Forelimb muscle (tissue), 1 donor: ENCODE measurements at regions not wholly inside any gene's neighbourhood (a gene's known extent, or its start where the extent isn't known, plus 50 kb on each side); places are given as distances from the start of the nearest gene placed in this dataset.
"Not testable (repeated sequence)": the region's sequence is repeated elsewhere in the genome, so short reads cannot be mapped to it uniquely, and the experiment has no call there.

Experiments
- DNase-seq: peaks from one replicate; pipeline ENCODE4 v3.0.0-alpha.2; 2013; ENCODE audit warnings: low read depth

GRCh38 chr2:380772-381171 is 92.9 kb upstream of the ALKAL2 start:
- no peak for DNase-seq

GRCh38 chr2:380221-380620 is 92.3 kb upstream of the ALKAL2 start:
- no peak for DNase-seq

- no peak for DNase-seq
Observed at GRCh38 chr2:379778-380177, 91.9 kb upstream of the ALKAL2 start.

GRCh38 chr2:378364-378763 is 90.5 kb upstream of the ALKAL2 start:
- DNase-seq, result no peak

GRCh38 chr2:377414-377813 is 89.5 kb upstream of the ALKAL2 start:
- no peak for DNase-seq

- DNase-seq, result no peak
Observed at GRCh38 chr2:375956-376307, 88.0 kb upstream of the ALKAL2 start.

- no peak for DNase-seq
Observed at GRCh38 chr2:375270-375955, 87.5 kb upstream of the ALKAL2 start.

- no peak for DNase-seq
Observed at GRCh38 chr2:368386-368785, 80.5 kb upstream of the ALKAL2 start.

GRCh38 chr2:367246-367645 is 79.4 kb upstream of the ALKAL2 start:
- DNase-seq, result no peak

- no peak for DNase-seq
Observed at GRCh38 chr2:366706-367105, 78.8 kb upstream of the ALKAL2 start.

- DNase-seq, result no peak
Observed at GRCh38 chr2:365367-366275, 77.7 kb upstream of the ALKAL2 start.

GRCh38 chr2:363824-364470 is 76.1 kb upstream of the ALKAL2 start:
- no peak for DNase-seq

GRCh38 chr2:362924-363323 is 75.0 kb upstream of the ALKAL2 start:
- DNase-seq, result no peak

GRCh38 chr2:360124-360523 is 72.2 kb upstream of the ALKAL2 start:
- no peak for DNase-seq

GRCh38 chr2:359047-359446 is 71.2 kb upstream of the ALKAL2 start:
- no peak for DNase-seq

- no peak for DNase-seq
Observed at GRCh38 chr2:357811-358210, 69.9 kb upstream of the ALKAL2 start.

GRCh38 chr2:356304-356703 is 68.4 kb upstream of the ALKAL2 start:
- not testable (repeated sequence) for DNase-seq

- DNase-seq, result no peak
Observed at GRCh38 chr2:355773-356172, 67.9 kb upstream of the ALKAL2 start.

- DNase-seq, result no peak
Observed at GRCh38 chr2:352696-353095, 64.8 kb upstream of the ALKAL2 start.

GRCh38 chr2:349390-349789 is 61.5 kb upstream of the ALKAL2 start:
- DNase-seq, result no peak

- no peak for DNase-seq
Observed at GRCh38 chr2:348361-348916, 60.5 kb upstream of the ALKAL2 start.

- DNase-seq, result no peak
Observed at GRCh38 chr2:344811-345210, 56.9 kb upstream of the ALKAL2 start.
